ENCODE measurements at regions not wholly inside any gene's neighbourhood (a gene's known extent, or its start where the extent isn't known, plus 50 kb on each side); places are given as distances from the start of the nearest gene placed in this dataset.

GRCh38 chr7:34362621-34363020 is 295.4 kb upstream of the NPSR1 start:
- H3K9me3 Mint-ChIP-seq = no peaks in the 10 kb centered on the region
- H3K4me1 Mint-ChIP-seq (ENCODE audit: low read depth) = no peaks in the 10 kb centered on the region
- H3K36me3 Mint-ChIP-seq (ENCODE audit: insufficient read depth) = no peaks in the 10 kb centered on the region
- ATAC-seq (no peak), DNase-seq (no peak)
- H3K27me3 Mint-ChIP-seq (ENCODE audit: low read depth) = no peaks in the 10 kb centered on the region
- H3K4me3 Mint-ChIP-seq = no peak overlapping the region

DNA sequence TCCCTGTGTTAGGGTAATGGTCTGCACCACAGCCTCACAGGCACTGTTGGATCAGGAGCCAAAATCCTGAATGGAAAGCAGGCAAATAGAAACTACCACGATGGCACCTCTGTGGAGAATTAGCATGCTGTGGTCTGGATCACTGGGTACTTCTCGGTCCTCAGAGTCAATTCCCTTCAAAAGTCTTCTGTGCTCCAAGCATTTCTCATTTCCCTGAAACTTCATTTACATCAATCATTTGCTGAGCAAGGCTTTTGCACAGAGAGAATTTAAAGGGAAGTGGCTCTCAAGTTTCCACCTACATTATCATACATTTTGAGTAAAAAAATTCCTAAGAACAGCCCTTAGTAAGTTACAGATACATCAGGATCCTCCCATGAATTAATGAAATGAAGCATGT is 293.9 kb upstream of the NPSR1 start:
- ATAC-seq = no peak
- Mint-ChIP-seq H3K27me3 (ENCODE audit: low read depth) (no peaks in the 10 kb centered on the region), H3K9me3 (no peaks in the 10 kb centered on the region), H3K4me3 (no peak overlapping the region), H3K4me1 (ENCODE audit: low read depth) (no peaks in the 10 kb centered on the region), H3K36me3 (ENCODE audit: insufficient read depth) (no peaks in the 10 kb centered on the region)
- no peak for DNase-seq

GRCh38 chr7:34365011-34365410 is 293.0 kb upstream of the NPSR1 start:
- no peak overlapping the region for H3K4me3 Mint-ChIP-seq

DNA sequence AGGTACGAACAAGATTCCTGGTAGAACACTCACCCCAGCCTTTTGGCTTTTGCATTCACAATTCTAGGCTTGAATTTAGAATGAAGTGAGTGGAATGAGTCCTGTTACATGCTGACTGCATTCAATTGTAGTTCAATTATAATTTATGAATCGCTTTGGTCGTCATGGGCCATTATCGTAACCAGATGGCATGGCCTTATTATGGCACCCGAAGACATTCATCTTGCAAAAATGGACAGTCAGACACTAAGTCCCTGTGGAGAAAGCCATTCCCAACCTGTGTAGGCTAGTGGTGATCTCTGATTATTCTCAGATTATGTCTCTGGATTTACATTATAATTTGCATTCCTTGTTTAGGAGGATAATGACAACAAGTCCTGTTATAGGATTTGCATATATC is 292.4 kb upstream of the NPSR1 start:
- Mint-ChIP-seq H3K4me3 (no peak overlapping the region), H3K4me1 (ENCODE audit: low read depth) (no peaks in the 10 kb centered on the region), H3K27me3 (ENCODE audit: low read depth) (no peaks in the 10 kb centered on the region), H3K9me3 (no peaks in the 10 kb centered on the region), H3K36me3 (ENCODE audit: insufficient read depth) (no peaks in the 10 kb centered on the region)
- DNase-seq = no peak
- ATAC-seq = no peak

More at GRCh38 chr7:34365011-34365410, 293.0 kb upstream of the NPSR1 start:
- Mint-ChIP-seq H3K36me3 (ENCODE audit: insufficient read depth) (no peaks in the 10 kb centered on the region), H3K9me3 (no peaks in the 10 kb centered on the region), H3K4me1 (ENCODE audit: low read depth) (no peaks in the 10 kb centered on the region), H3K27me3 (ENCODE audit: low read depth) (no peaks in the 10 kb centered on the region)
- no peak for DNase-seq
- no peak for ATAC-seq

GRCh38 chr7:34371922-34372321 is 286.1 kb upstream of the NPSR1 start:
- Mint-ChIP-seq H3K27me3 (ENCODE audit: low read depth) (no peaks in the 10 kb centered on the region), H3K36me3 (ENCODE audit: insufficient read depth) (no peaks in the 10 kb centered on the region), H3K9me3 (no peaks in the 10 kb centered on the region)

GRCh38 chr7:34373940-34374339 is 284.1 kb upstream of the NPSR1 start:
- ATAC-seq = no peak
- no peak for DNase-seq
- Mint-ChIP-seq H3K4me1 (ENCODE audit: low read depth) (no peaks in the 10 kb centered on the region), H3K27me3 (ENCODE audit: low read depth) (no peaks in the 10 kb centered on the region), H3K9me3 (no peaks in the 10 kb centered on the region), H3K4me3 (no peak overlapping the region), H3K36me3 (ENCODE audit: insufficient read depth) (no peaks in the 10 kb centered on the region)

More at GRCh38 chr7:34371922-34372321, 286.1 kb upstream of the NPSR1 start:
- ATAC-seq (no peak), DNase-seq (no peak)
- Mint-ChIP-seq H3K4me3 (no peak overlapping the region), H3K4me1 (ENCODE audit: low read depth) (no peaks in the 10 kb centered on the region)

DNA sequence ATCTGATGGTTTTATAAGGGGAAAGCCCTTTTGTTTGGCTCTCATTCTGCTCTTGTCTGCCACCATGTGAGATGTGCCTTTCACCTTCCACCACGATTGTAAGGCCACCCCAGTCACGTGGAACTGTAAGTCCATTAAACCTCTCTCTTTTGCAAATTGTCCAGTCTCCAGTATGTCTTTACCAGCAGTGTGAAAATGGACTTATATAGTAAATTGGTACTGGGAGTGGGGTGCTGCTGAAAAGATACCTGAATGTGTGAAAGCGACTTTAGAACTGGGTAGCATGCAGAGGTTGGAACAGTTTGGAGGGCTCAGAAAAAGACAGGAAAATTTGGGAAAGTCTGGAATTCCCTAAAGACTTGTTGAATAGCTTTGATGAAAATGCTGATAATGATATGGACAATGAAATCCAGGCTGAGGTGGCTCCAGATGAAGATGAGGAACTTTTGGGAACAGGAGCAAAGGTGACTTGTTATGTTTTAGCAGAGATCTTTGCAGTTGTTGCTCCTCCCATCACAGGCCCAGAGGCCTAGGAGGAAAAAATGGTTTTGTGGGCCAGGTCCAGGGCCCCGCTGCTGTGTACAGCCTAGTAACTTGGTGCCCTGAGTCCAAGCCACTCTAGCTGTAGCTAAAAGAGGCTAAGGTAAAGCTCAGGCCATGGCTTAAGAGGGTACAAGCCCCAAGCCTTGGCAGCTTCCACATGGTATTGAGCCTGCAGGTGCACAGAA is 275.7 kb upstream of the NPSR1 start:
- Mint-ChIP-seq H3K9me3 (peaks cover 10% of the 10 kb centered on the region), H3K36me3 (ENCODE audit: insufficient read depth) (no peaks in the 10 kb centered on the region), H3K4me3 (no peak overlapping the region), H3K4me1 (ENCODE audit: low read depth) (no peaks in the 10 kb centered on the region), H3K27me3 (ENCODE audit: low read depth) (no peaks in the 10 kb centered on the region)
- DNase-seq (no peak), ATAC-seq (no peak)

GRCh38 chr7:34385384-34385783 is 272.6 kb upstream of the NPSR1 start:
- ATAC-seq = no peak
- no peaks in the 10 kb centered on the region for H3K27me3 Mint-ChIP-seq (ENCODE audit: low read depth)
- no peak overlapping the region for H3K4me3 Mint-ChIP-seq
- H3K36me3 Mint-ChIP-seq (ENCODE audit: insufficient read depth) = no peaks in the 10 kb centered on the region
- DNase-seq = no peak
- peaks cover 13% of the 10 kb centered on the region for H3K9me3 Mint-ChIP-seq
- no peaks in the 10 kb centered on the region for H3K4me1 Mint-ChIP-seq (ENCODE audit: low read depth)

- Mint-ChIP-seq H3K36me3 (ENCODE audit: insufficient read depth) (no peaks in the 10 kb centered on the region), H3K4me3 (no peak overlapping the region), H3K4me1 (ENCODE audit: low read depth) (no peaks in the 10 kb centered on the region), H3K27me3 (ENCODE audit: low read depth) (no peaks in the 10 kb centered on the region), H3K9me3 (peaks cover 3% of the 10 kb centered on the region)
- ATAC-seq (no peak), DNase-seq (no peak)
These were observed 268.5 kb upstream of the NPSR1 start for GRCh38 chr7:34389332-34390078.

DNA sequence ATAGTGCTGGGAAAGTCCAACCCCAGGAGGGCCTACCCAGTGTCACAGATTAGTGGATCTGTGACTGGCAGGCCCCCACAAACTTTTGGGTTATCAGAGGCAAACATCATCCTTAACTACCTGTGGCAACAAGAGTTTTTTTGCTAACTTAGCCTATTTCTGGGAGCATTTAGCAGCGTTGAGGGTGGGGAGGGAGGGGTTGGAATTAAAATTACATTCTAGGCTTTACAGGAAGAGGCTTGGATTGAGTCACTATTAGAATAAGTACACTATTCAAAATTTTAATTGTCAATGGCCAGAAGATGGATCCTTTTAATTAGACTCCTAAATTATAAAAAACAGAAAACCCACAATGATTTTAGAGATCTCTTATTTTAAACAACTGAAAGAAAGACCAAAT is 267.9 kb upstream of the NPSR1 start:
- no peaks in the 10 kb centered on the region for H3K27me3 Mint-ChIP-seq (ENCODE audit: low read depth)
- no peak overlapping the region for H3K4me3 Mint-ChIP-seq
- H3K9me3 Mint-ChIP-seq = peaks cover 3% of the 10 kb centered on the region
- DNase-seq (no peak), ATAC-seq (no peak)
- H3K4me1 Mint-ChIP-seq (ENCODE audit: low read depth) = no peaks in the 10 kb centered on the region
- no peaks in the 10 kb centered on the region for H3K36me3 Mint-ChIP-seq (ENCODE audit: insufficient read depth)

DNA sequence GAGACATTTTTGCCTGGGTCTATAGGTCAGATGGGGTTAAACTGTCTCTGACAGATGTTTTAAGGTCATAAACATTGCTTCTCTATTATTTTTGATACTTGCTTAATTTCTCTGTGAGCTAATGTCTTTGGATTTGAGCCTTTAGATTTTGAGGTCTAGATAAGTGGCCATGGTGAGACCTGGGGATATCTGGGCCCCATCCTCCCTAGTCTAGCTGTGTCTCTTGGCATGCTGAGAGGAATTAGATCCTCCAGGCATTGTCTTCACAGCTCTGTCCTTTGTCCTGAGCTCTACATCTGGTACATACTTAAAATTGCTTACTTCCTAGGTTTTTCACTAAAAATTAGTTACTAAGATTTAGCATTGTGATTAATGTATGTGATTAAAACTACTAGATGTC is 265.0 kb upstream of the NPSR1 start:
- H3K4me3 Mint-ChIP-seq = no peak overlapping the region
- H3K36me3 Mint-ChIP-seq (ENCODE audit: insufficient read depth) = no peaks in the 10 kb centered on the region
- H3K27me3 Mint-ChIP-seq (ENCODE audit: low read depth) = no peaks in the 10 kb centered on the region
- peaks cover 3% of the 10 kb centered on the region for H3K9me3 Mint-ChIP-seq
- DNase-seq (no peak), ATAC-seq (no peak)
- H3K4me1 Mint-ChIP-seq (ENCODE audit: low read depth) = no peaks in the 10 kb centered on the region

- H3K4me3 Mint-ChIP-seq = no peak overlapping the region
- H3K27me3 Mint-ChIP-seq (ENCODE audit: low read depth) = no peaks in the 10 kb centered on the region
- no peak for ATAC-seq
- H3K36me3 Mint-ChIP-seq (ENCODE audit: insufficient read depth) = no peaks in the 10 kb centered on the region
- no peaks in the 10 kb centered on the region for H3K4me1 Mint-ChIP-seq (ENCODE audit: low read depth)
- no peak for DNase-seq
- H3K9me3 Mint-ChIP-seq = peaks cover 2% of the 10 kb centered on the region
These were observed 261.5 kb upstream of the NPSR1 start for GRCh38 chr7:34396437-34397064.

- peaks cover 4% of the 10 kb centered on the region for H3K9me3 Mint-ChIP-seq
- no peak for DNase-seq
- no peak for ATAC-seq
- H3K4me3 Mint-ChIP-seq = no peak overlapping the region
- no peaks in the 10 kb centered on the region for H3K36me3 Mint-ChIP-seq (ENCODE audit: insufficient read depth)
- no peaks in the 10 kb centered on the region for H3K4me1 Mint-ChIP-seq (ENCODE audit: low read depth)
- H3K27me3 Mint-ChIP-seq (ENCODE audit: low read depth) = no peaks in the 10 kb centered on the region
These were observed 256.2 kb upstream of the NPSR1 start for GRCh38 chr7:34401776-34402175.

GRCh38 chr7:34406848-34407530 is 251.0 kb upstream of the NPSR1 start:
- no peak for ATAC-seq
- Mint-ChIP-seq H3K4me1 (ENCODE audit: low read depth) (no peaks in the 10 kb centered on the region), H3K27me3 (ENCODE audit: low read depth) (no peaks in the 10 kb centered on the region), H3K36me3 (ENCODE audit: insufficient read depth) (no peaks in the 10 kb centered on the region), H3K4me3 (no peak overlapping the region), H3K9me3 (no peaks in the 10 kb centered on the region)
- DNase-seq = no peak
